NCI-H748 (cell line): ENCODE measurements at regions not wholly inside any gene's neighbourhood (a gene's known extent, or its start where the extent isn't known, plus 50 kb on each side); places are given as distances from the start of the nearest gene placed in this dataset.
"Not testable (repeated sequence)": the region's sequence is repeated elsewhere in the genome, so short reads cannot be mapped to it uniquely, and the experiment has no call there.

Experiments used
- DNase-seq: peaks from one replicate; lab custom pipeline; 2025; ENCODE audit not compliant: unreplicated experiment; lab: John Stamatoyannopoulos, UW

DNA sequence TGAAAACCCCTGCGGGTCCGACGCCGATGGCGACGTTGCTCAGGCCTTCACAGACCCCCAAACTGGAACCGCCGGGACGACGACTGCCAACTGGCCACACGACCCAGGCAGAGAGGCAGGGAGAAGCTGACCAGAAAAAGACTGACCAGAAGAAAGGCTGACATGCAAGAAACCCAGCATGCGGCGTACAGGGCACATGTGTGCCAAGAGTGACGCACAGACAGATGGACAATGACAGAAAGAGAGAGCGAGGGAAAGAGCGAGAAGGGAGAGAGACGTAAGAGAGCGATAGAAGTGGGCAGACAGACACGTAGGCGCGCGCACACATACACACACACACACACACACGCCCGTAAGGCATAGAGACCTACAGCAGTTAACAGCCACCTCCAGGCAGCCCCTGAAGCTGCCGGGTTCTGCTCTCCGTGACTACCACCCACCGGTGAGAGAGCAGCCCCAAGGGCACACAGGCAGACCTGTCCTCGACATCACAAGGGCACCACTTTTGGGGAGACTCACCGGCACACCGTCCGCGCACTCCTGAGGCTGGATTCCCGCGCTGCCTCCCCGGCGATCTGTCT, 67.2 kb upstream of the ZNF527 start:
- no peak for DNase-seq

DNA sequence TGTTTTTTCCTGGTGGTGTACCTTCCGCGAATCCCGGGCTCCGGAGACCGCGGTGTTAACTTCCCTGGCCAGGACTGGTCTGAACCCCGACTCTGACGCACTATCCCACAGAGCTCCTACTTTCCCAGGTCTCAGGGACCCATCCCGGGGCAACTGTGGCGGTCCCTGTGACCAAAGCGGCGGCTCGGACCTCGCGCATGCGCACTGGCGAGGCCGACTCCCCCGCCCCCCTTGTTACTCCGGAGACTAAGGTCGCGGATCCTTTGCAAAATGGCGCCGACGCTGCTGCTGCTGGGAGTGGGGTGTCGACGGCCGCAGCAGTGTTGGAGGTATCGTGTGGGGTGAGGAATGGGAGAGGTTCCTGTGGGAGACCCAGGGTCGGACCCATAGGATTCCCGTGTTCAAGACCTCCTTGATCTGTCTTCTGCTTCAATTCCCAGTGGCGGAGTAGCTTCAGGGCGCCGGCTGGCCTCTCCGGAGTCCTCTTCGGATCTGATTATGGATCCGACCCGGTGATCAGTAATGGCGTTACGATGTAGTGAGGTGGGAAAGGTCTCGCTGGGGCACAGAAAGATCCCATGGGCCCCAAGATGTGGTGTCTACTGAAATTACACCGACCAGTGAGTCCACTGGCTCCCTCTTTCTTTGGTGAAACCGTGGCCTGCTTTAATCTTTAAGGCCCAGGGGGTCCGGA, 66.6 kb upstream of the ZNF527 start:
- DNase-seq, result no peak

DNA sequence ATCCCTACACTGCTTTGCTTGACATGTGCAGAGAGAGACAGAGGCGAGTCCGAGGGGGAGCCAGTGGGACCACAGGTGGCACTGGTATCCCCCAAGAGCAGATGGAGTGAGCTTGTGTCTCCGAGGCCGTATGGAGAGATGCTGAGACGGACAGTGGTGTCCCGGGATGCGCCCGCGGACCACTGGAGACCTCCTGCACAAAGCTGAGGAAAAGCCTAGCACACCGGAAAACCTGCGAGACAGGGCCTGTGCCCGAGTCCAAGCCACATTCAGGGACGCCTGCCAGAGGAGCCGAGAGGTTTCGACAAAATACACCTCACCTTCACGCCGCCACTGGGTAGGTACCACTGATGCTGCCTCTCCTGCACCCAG, 66.0 kb upstream of the ZNF527 start:
- DNase-seq, result no peak

DNA sequence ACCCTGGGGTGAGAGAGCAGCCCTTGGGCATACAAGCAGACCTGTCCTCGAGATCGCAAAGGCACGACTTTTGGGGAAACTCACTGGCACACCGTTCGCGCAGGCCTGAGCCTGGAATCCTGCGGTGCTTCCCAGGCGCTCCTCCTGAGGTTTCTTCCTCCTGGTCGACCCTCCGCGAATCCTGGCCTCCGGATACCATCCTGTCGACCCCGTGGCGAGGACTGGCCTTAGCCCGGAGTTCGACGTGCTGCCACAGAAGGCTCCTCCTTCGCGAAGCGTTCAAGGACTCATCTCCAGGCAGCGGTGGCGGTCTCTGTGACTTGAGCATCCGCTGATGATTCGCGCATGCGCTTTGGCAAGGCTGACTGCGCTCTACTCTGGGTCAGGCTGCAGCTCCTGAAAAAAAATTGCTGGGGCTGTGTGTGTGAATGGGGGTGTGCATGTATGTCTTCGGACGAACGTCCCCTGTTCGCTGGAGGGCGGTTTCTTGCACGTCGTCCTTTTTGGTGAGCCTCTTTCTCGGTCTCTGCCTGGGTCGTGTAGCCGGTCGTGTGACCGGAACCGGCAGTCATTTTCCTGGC, 64.4 kb upstream of the ZNF527 start:
- DNase-seq, result no peak

DNA sequence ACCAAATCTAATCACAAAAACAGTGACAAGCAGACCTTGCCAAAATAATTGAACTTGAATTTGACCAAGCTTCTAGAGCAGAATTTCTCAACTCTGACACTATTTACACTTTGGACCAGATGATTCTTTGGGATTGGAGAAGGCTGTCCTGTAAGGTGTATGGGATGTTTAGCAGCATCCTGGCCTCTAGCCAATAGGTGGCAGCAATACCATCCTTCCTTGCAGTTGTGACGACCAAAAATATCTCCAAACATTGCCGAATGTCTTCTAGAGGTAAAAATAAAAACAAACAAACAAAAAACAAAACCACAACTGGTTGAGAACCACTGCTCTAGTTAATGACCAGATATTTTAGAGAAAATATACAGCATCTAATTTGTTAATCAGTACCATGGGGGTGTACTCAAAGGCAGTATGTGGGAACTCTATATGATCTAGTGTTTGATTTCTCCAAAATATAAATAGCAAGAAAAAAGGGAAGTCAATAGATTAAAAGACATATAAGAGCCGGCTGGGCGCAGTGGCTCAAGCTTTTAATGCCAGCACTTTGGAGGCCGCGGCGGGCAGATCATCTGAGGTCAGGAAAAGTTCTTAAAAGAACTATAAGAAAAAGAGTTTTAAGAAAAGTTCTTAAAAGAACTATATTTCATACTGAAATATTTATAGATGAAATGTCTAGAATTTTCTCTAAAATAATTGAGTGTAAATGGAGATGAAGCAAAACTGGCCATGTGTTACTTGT, 60.9 kb upstream of the ZNF527 start:
- peak; percentile 47 for DNase-seq

DNA sequence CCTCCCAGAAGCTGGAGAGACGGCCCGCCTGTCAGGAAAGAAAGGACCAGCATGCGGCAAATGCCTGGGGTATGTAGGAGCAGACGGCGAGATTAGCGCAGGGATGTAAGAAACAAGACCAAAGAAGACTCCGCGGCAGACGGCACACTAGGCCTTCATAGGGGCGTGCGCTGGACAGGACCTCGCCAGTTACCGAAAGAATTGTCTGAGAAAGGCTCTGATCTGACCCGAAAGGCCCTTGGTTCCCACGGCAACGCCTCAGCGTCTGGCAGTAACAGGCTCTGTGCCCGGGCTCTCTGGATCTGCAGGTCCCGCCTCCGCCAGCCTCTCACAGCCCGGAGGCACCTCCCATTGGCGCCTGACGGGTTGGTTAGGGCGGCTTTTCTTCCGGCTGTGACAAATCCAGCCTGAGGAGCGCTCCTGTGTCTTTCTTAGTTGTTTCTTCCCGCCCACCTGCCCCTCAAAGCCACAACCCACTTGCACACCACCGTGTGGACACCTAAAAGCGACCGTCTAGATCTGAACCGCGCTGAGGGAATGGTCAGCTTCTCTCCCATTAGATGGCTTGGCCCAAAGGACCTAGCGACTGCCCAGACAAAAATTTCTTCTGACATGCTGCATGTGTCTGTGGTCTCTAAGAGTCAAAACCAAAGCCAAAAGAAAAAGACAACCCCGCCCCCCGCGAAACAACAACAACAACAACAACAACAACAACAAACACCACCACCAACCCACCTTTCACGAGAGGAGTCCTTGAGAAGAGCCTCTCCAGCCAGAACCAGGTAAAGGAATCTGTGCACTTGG, 58.2 kb upstream of the ZNF527 start:
- DNase-seq, result peak; percentile 82

DNA sequence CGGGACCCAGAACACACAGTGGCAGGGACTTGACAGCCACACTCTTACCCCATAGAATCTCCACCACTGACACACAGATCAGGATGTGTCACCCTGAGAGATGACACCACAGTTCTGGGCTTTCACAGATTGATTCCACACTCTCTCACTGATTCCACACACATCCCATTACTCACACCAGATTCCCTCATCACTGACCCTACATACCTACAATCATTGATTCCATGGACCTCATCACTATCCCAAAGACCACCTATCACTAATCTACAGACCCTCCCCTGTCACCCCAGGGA, 57.6 kb upstream of the ZNF527 start:
- no peak for DNase-seq

DNA sequence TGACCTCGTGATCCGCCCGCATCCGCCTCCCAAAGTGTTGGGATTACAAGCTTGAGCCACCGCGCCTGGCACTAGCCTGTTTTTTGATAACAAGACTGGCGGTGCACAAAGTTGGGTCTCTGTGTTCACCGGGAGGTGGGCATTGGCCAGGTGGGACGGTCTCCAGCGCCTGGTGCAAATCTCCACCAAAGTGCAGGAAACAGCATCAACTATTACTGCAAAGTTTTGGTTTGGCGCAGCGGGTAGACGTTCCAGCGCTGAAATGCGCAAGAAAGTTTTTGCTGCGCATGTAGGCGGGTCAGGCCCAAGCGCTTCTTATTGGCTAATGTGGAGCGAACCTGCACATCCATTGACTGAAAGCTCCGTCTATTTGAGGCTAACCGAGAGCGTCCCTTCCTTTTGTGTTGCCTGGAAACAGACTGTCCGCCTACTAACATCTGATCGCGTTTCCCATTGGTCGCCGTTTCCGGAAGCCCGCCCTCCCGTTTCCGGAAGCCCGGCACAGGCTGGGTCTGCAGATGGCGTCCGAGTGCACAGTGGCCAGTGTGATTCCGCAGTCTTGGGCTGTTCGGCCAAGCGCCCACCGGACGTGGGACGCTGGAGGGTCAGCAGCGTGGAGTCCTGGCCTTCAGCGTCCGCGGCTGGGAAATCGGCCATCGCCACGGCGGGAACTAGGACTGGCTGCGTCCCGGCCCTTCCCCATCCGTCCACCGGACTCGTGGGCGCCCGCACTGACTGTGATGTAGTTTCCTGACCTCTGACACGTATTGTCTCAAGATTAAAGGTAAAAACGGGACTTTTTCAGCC, 53.3 kb upstream of the ZNF527 start:
- DNase-seq, result peak; percentile 99

DNA sequence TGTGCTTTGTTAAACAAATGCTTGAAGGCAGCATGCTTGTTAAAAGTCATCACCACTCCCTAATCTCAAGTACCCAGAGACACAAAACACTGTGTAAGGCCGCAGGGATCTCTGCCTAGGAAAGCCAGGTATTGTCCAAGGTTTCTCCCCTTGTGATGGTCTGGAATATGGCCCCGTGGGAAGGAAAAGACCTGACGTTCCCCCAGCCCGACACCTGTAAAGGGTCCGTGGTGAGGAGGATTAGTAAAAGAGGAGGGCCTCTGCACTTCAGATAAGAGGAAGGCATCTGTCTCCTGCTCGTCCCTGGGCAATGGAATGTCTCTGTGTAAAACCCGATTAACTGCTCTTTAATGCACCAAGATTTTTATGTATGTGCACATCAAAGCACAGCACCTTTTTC, 49.9 kb upstream of the ZNF527 start:
- not testable (repeated sequence) for DNase-seq
